ENCODE measurements at regions not wholly inside any gene's neighbourhood (a gene's known extent, or its start where the extent isn't known, plus 50 kb on each side); places are given as distances from the start of the nearest gene placed in this dataset.

DNA sequence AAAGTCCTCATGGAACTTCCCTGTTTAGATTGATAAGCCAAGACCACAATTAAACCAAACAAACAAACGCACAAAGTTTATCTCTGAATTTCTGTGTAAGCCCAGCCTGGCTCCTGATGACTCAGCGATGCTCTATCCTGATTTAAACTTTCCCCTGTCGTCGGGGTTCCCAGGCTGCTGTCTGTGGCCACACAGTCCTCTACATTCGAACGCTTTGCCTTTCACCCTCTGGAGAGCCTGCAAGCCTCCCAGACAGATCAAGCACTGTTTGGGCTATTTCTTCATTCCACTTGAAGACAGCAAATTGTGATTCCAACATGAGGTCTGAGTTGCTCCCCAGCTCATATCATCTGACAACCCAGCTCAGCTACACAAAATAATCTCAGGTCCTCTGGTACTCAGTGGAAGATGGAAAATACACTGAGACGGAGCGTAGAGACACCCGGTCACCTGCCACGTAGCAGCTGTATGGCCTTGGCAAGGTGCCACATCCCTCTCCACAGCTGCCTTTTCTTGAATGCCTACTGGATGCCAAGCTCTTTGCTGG, 51.2 kb downstream of the CYRIA start:
- TF ChIP-seq, protein P1, sequence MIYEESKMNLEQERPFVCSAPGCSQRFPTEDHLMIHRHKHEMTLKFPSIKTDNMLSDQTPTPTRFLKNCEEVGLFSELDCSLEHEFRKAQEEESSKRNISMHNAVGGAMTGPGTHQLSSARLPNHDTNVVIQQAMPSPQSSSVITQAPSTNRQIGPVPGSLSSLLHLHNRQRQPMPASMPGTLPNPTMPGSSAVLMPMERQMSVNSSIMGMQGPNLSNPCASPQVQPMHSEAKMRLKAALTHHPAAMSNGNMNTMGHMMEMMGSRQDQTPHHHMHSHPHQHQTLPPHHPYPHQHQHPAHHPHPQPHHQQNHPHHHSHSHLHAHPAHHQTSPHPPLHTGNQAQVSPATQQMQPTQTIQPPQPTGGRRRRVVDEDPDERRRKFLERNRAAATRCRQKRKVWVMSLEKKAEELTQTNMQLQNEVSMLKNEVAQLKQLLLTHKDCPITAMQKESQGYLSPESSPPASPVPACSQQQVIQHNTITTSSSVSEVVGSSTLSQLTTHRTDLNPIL (CRISPR knock-in tag; IDR thresholded peaks at IDR 0.05; ENCODE audit: low read depth): no peak
- TF ChIP-seq, protein P2, sequence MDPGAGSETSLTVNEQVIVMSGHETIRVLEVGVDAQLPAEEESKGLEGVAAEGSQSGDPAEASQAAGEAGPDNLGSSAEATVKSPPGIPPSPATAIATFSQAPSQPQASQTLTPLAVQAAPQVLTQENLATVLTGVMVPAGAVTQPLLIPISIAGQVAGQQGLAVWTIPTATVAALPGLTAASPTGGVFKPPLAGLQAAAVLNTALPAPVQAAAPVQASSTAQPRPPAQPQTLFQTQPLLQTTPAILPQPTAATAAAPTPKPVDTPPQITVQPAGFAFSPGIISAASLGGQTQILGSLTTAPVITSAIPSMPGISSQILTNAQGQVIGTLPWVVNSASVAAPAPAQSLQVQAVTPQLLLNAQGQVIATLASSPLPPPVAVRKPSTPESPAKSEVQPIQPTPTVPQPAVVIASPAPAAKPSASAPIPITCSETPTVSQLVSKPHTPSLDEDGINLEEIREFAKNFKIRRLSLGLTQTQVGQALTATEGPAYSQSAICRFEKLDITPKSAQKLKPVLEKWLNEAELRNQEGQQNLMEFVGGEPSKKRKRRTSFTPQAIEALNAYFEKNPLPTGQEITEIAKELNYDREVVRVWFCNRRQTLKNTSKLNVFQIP (CRISPR knock-in tag; IDR thresholded peaks at IDR 0.05; ENCODE audit: borderline replicate concordance, low read depth): no peak
- no peak for TF ChIP-seq BACH2 (CRISPR knock-in tag; IDR thresholded peaks at IDR 0.05; ENCODE audit: borderline replicate concordance)
